ENCODE measurements at regions not wholly inside any gene's neighbourhood (a gene's known extent, or its start where the extent isn't known, plus 50 kb on each side); places are given as distances from the start of the nearest gene placed in this dataset.
A peak's percentile ranks its signal among the peaks of the same experiment; 100 is the strongest.

- TF ChIP-seq ESRRB (CRISPR knock-in tag; IDR thresholded peaks at IDR 0.05; ENCODE audit: borderline replicate concordance) (no peak), NR2C2 (CRISPR knock-in tag; IDR thresholded peaks at IDR 0.05) (no peak), NR2C2 (tag; IDR thresholded peaks at IDR 0.05) (peak; percentile 49), MCM5 (IDR thresholded peaks at IDR 0.05; ENCODE audit: low read depth) (no peak), PHB (CRISPR knock-in tag; IDR thresholded peaks at IDR 0.05) (no peak), ZNF197 (CRISPR knock-in tag; IDR thresholded peaks at IDR 0.05; ENCODE audit: low read depth) (no peak)
Measured at GRCh38 chr10:3838460-3839437, 53.7 kb upstream of the KLF6 start (continued).

GRCh38 chr10:3837647-3838459, 52.8 kb upstream of the KLF6 start:
- DNase-seq (ENCODE audit: extremely low read depth in 1 of 4, low spot score in 3 of 4) (peak in 1 of 4 experiments; percentile 30), ATAC-seq (peak; percentile 77), FAIRE-seq (peak; percentile 6)
- Histone ChIP-seq H3K27ac (ENCODE audit: extremely low read depth, low read depth, low read length) (no peak overlapping the region), H3K4me2 (ENCODE audit: insufficient read depth, low read length) (peak overlapping the region; percentile 32), H3K9me1 (ENCODE audit: control insufficient read depth, insufficient read depth, low read length) (no peaks in the 10 kb centered on the region), H3K4me3 (no peak overlapping the region), H3K27me3 (ENCODE audit: control insufficient read depth in 2 of 2, insufficient read depth in 2 of 2, low read length in 2 of 2) (no peaks in the 10 kb centered on the region), H2AFZ (ENCODE audit: low read depth, low read length) (peak overlapping the region; percentile 60), H3K9ac (ENCODE audit: insufficient read depth in 1 of 2, low read depth in 2 of 2, low read length in 2 of 2) (no peak overlapping the region; a peak in 1 of 4 replicates), H3K9me3 (replicated peaks; ENCODE audit: control insufficient read depth, insufficient read depth, low read depth, low read length) (no peaks in the 10 kb centered on the region), H4K20me1 (replicated peaks; ENCODE audit: control insufficient read depth, insufficient read depth, low read length) (no peaks in the 10 kb centered on the region), H3K36me3 (ENCODE audit: control insufficient read depth, insufficient read depth, low read length) (no peaks in the 10 kb centered on the region), H3K79me2 (ENCODE audit: control insufficient read depth, insufficient read depth, low read length) (no peaks in the 10 kb centered on the region), H3K4me1 (replicated peaks in 1 of 2; ENCODE audit: control insufficient read depth in 2 of 2, insufficient read depth in 2 of 2, low read length in 2 of 2) (peaks cover 0 to 28% of the 10 kb centered on the region in 2 experiments; a peak in 4 of 5 replicates)
- CTCF ChIA-PET (ENCODE audit: low intra/inter-chr PET ratio): no interaction called here
- WGBS (ENCODE audit: insufficient coverage, low coverage, missing lambda C conversion rate): 23% methylated on average over 8 of the region's 9 CpGs
- no TSS peak for BruUV-seq (replicated peaks)
- in situ Hi-C loops (cut with MboI): no loop called here
- POLR2A ChIA-PET: interaction anchor here (1.4 to 1.5 kb wide), 2 partner anchors 9 to 104 kb away, joined by 3 read pairs; no protein-coding TSS in a partner anchor
- intact Hi-C loops (cut with micrococcal nuclease): no loop called here
- TF ChIP-seq ZNF174 (CRISPR knock-in tag; IDR thresholded peaks at IDR 0.05) (no peak), CTCFL (IDR thresholded peaks at IDR 0.05; ENCODE audit: borderline replicate concordance, insufficient read depth, low read depth, low read length, poor library complexity, severe bottlenecking) (no peak), ARID3A (IDR thresholded peaks at IDR 0.05; ENCODE audit: borderline replicate concordance, low read depth, low read length) (no peak), ZBTB8A (IDR thresholded peaks at IDR 0.05; ENCODE audit: partially characterized antibody) (no peak), THAP12 (CRISPR knock-in tag; IDR thresholded peaks at IDR 0.05) (no peak), MEIS2 (IDR thresholded peaks at IDR 0.05; ENCODE audit: partially characterized antibody) (peak; percentile 4)

All from K562 (cell line).